HG02870 (cell line): ENCODE measurements at regions not wholly inside any gene's neighbourhood (a gene's known extent, or its start where the extent isn't known, plus 50 kb on each side); places are given as distances from the start of the nearest gene placed in this dataset.
A peak's percentile ranks its signal among the peaks of the same experiment; 100 is the strongest.

Experiments used
- ATAC-seq: cut with Tn5 transposase; IDR thresholded peaks from one replicate; pipeline ENCODE4 v1.9.1; 2021; ENCODE audit warnings: mild to moderate bottlenecking, moderate library complexity; ENCODE audit not compliant: unreplicated experiment

DNA sequence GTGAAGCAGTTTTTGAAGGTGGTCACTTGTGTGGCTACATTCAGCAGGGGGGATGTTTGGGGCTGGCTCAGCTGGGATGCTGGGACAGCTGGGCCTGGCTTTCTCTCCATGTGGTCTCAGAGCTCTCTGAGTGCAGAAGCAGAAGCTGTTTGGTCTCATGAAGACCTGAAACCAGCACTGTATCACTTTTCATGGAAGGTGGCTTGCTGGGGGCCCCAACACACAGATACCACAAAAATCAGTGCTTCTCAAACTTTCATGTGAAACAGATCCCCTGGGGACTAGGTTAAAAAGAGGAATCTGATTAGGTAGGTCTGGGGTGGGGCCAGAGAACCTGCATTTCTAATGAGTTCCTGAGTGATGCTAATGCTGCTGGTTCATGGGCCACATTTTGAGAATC, 347.3 kb downstream of the DHX35 start:
- no peak for ATAC-seq

- peak; percentile 81 for ATAC-seq
Observed at GRCh38 chr20:39302312-39302711, 340.2 kb downstream of the DHX35 start.

DNA sequence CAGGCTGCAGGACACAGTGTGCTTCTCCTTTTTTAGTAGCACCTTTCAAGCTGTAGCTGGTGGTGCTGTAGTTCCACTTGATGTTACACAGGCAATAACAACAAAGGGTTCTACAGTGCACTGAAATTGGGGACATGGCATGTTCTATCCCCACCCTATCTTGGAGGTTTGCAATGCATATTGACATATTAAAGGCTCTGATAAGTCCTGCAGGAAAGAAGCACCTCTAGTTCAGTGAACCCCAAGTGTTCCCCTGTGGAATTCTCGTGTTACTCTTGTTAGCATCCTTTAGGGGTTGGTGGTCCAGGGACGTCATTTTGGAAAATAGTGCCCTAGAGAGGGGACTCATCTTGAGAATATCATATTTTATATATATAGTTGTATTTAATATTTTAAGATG, 337.6 kb downstream of the DHX35 start:
- ATAC-seq, result no peak

- no peak for ATAC-seq
Observed at GRCh38 chr20:39298571-39299506, 336.7 kb downstream of the DHX35 start.

DNA sequence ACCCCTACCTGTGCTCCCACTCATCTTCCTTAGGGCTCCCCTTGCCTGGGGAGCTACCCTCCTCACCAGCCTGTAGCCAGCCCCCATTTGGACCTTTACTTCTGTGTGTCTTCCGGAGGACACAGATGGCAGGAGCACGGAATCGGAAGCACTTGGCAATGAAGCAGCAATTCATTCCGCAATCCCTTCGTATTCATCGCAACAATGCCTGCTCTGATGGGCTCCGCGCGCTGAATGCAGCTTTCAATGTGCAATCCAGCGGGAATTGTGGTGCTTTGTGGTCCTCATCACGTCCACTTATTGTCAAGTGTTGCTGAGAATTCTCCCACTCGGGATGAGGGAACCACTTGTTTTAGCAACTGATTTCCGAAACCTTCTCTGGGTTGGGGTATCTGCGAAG, 336.0 kb downstream of the DHX35 start:
- ATAC-seq, result no peak

DNA sequence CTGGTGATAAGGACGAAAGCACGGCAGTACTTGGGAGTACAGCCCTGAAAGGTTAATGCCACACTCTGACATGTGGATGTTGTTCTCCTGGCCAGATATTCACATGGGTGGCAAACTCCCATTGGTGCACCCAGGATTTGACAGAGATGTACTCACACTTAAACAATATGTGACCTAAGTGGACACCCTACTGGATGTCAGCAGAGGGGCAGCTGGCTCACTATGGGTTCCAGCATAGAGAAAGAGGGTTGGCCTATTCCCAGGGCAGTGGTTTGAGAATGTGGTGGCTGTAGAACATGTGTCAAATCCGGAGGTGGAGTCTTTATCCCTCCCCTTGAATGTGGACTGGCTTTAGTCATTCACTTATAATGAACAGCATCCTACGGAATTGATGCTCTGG, 333.2 kb downstream of the DHX35 start:
- ATAC-seq, result no peak

DNA sequence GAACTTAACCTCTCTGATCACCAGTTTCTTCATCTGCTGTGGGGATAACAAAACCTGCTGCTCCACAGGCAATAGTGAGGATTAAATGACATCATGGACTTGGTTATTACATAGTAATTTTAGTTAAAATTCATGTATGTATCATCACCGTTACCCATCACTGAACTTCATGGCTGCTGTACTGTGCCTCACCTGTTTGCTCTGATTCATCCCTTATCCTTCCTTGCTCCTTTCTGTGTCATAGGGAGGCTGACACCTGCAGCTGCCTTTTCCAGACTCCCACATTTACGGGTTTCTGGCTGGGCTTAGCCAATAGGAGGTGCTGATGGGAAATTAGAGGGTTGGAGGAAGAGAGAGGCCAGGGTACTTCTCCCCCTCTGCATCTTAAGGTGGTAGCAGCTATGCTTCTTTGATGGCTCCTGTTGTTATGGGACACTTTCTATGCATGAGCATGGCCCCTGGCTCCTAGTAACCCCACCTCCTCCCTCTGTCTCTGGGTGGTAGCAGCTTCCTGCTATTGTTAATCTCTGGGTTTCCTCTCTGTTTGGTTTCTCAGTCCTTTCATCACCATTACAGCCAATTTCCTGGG, 332.1 kb downstream of the DHX35 start:
- ATAC-seq, result no peak

GRCh38 chr20:39292193-39292736, 330.1 kb downstream of the DHX35 start:
- ATAC-seq, result no peak

- ATAC-seq, result no peak
Observed at GRCh38 chr20:39291301-39291700, 329.2 kb downstream of the DHX35 start.

DNA sequence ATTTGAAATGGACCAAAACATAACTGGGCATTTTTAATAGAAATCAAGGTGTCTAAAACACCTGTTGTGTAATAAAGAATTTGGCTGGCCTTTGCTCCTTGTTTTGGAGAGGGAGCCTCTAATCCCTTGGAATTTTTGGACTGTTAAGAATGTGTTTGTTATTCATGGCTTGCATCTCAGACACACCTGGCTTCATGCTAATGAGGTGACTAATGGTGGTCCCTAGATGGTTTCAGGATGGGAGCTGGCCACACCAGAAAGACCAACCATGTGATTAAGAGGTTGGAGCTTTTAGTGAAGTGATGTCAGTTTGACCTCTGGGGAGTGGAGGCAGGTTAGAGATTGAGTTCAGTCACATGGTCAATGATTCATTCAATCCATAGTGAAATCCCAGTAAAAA, 328.4 kb downstream of the DHX35 start:
- no peak for ATAC-seq

GRCh38 chr20:39289831-39290230, 327.7 kb downstream of the DHX35 start:
- ATAC-seq, result no peak

GRCh38 chr20:39289316-39289715, 327.2 kb downstream of the DHX35 start:
- no peak for ATAC-seq

DNA sequence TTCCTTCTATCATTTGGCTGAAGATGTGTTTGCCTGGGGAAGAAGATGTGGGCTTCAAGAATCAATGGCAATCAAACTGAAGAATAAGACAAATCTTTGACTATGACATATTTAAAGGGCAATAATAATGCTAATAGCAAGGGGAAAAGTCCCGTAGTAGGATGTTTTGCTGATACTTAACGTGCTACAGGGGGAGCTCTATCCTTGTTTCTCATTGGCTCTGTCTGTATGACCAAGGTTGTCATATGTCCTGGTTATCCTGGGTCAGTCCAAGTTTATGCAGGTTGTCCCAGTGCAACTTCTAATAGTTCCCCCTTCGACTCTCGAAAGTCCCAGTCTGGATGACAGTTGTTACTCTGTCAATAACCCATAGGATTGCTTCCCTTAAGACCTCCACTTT, 321.3 kb downstream of the DHX35 start:
- ATAC-seq, result no peak

DNA sequence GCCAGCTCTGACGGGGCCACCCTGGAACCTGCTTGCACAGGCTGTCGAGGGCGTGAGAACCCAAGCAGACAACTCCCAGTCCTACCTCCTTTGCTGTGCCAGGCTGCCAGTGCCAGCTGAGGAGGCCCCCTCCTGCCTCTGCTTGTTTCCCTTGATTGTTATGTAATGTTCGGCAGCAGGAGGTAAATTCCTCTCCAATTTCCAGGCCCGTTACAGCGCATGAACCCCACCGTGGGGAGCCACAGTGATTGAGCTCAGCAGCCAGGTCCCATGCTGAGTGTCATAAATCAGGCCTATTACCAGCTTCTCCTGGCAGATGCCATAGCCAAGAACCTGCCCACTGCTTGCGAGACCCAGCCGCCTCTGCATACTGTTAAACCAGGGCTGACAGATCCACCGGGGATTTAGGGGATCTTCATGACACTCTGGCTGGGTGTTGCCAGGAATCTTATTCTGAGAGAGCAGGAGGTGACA, 320.5 kb downstream of the DHX35 start:
- ATAC-seq, result no peak

- no peak for ATAC-seq
Observed at GRCh38 chr20:39280875-39281274, 318.7 kb downstream of the DHX35 start.

GRCh38 chr20:39278230-39278788, 316.2 kb downstream of the DHX35 start:
- ATAC-seq, result no peak

DNA sequence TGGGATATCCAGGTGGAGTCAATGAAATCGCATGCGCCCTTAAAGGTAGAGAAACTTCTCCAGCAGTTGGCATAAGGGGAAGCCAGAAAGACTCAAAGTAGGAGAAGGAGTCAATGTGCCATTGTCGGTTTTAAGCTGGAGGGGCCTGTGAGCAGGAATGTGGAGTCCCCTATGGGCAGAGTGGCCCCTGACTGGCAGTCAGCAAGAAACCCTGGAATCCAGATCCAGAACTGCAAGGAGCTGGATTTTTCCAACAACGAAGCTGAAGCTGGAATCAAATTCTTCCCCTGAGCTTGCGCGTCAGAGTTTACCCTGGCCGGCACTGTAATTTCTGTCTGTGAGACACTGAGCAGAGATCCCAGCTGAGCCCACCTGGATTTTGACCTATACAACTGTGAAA, 315.0 kb downstream of the DHX35 start:
- ATAC-seq, result no peak

GRCh38 chr20:39270837-39271604, 308.9 kb downstream of the DHX35 start:
- ATAC-seq, result no peak

GRCh38 chr20:39269493-39270217, 307.5 kb downstream of the DHX35 start:
- no peak for ATAC-seq

- peak; percentile 69 for ATAC-seq
Observed at GRCh38 chr20:39268981-39269461, 306.9 kb downstream of the DHX35 start.
